CD4-positive, CD25-positive, alpha-beta regulatory T cell (primary cell): ENCODE measurements at regions not wholly inside any gene's neighbourhood (a gene's known extent, or its start where the extent isn't known, plus 50 kb on each side); places are given as distances from the start of the nearest gene placed in this dataset.

Experiments
- ATAC-seq, 2 donors: fragments of 150-1000 bp; cut with Tn5 transposase; one replicate each; pipeline ENCODE4 v1.10.0; 2021; ENCODE audit warnings: low read depth in 2 of 2, moderate number of reproducible peaks in 2 of 2, moderate library complexity in 1 of 2
- DNase-seq, 3 donors: peaks; one replicate each; pipeline versions ENCODE4 v3.0.0 to v3.0.0-alpha.2; 2012 to 2022; ENCODE audit warnings: mixed read lengths in 1 of 3
- H3K27ac ChIP-seq: one replicate; pipeline ENCODE4 v1.7.0; 2013; ENCODE audit warnings: mild to moderate bottlenecking, low read length; ENCODE audit not compliant: insufficient read depth, poor library complexity, severe bottlenecking
- H3K27me3 ChIP-seq: one replicate; pipeline ENCODE4 v1.7.0; 2013; ENCODE audit warnings: low read length; ENCODE audit not compliant: control insufficient read depth, insufficient read depth
- H3K36me3 ChIP-seq: one replicate; pipeline ENCODE4 v1.7.0; 2013; ENCODE audit warnings: mild to moderate bottlenecking, low read length, moderate library complexity; ENCODE audit not compliant: control insufficient read depth, insufficient read depth
- H3K4me1 ChIP-seq: 2 replicates; pipeline ENCODE4 v1.7.0; 2013; ENCODE audit warnings: mild to moderate bottlenecking, low read length; ENCODE audit not compliant: insufficient read depth, control insufficient read depth, poor library complexity, severe bottlenecking
- H3K4me3 ChIP-seq: one replicate; pipeline ENCODE4 v1.7.0; 2013; ENCODE audit warnings: low read depth, mild to moderate bottlenecking, low read length, moderate library complexity
- H3K9me3 ChIP-seq, 2 experiments: 1 replicate in 1 of 2; 2 replicates in 1 of 2; pipeline ENCODE4 v1.7.0; 2013; ENCODE audit warnings: low read length in 2 of 2, mild to moderate bottlenecking in 1 of 2, moderate library complexity in 1 of 2; ENCODE audit not compliant: control insufficient read depth in 2 of 2
- H3K27ac Mint-ChIP-seq, 3 donors: one replicate each; pipeline ENCODE4 v1.8.0; 2020 to 2022; ENCODE audit warnings: mild to moderate bottlenecking in 3 of 3, mixed read lengths in 3 of 3, moderate library complexity in 2 of 3
- H3K27me3 Mint-ChIP-seq: one replicate; pipeline ENCODE4 v1.8.0; 2022; ENCODE audit warnings: mild to moderate bottlenecking, mixed read lengths
- H3K36me3 Mint-ChIP-seq: one replicate; pipeline ENCODE4 v1.8.0; 2020; ENCODE audit warnings: mixed read lengths
- H3K4me1 Mint-ChIP-seq, 4 donors: one replicate each; pipeline ENCODE4 v1.8.0; 2020 to 2022; ENCODE audit warnings: mixed read lengths in 4 of 4, mild to moderate bottlenecking in 1 of 4
- H3K4me3 Mint-ChIP-seq, 4 donors: one replicate each; pipeline ENCODE4 v1.8.0; 2020 to 2022; ENCODE audit warnings: mild to moderate bottlenecking in 4 of 4, mixed read lengths in 4 of 4, moderate library complexity in 3 of 4
- H3K9me3 Mint-ChIP-seq, 7 donors: one replicate each; pipeline ENCODE4 v1.8.0; 2020 to 2022; ENCODE audit warnings: mixed read lengths in 7 of 7, mild to moderate bottlenecking in 3 of 7, moderate library complexity in 2 of 7

DNA sequence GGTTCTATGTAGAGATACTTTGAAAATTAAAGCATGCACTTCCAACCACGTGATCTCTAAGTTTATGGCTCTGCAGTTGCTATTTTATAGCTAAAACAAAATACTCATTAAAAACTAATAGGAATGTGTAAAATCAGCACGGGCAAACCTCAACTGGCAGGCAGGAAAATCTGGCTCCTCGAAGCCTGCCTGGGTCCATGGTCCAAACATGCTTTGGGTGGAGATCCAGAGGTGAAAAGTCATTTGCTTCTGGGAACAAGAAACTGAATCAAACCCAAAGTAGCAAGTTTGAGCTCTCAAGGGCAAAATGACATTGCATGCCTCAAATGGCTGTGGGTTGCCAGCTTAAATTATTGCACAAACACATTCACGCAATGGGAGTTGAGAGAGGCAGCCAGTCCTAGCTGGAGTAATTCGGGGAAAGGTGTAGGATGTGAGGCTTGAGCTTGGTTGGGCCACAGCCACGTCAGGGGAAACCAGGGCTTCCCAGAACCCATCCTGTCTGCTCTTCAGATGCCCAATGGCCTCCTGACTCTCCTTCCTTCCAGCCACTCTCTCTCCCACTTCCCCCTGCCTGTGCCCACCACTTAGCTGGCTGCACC lies 75.2 kb upstream of the LCLAT1 start:
- Mint-ChIP-seq H3K27me3 (peaks cover 4% of the 10 kb centered on the region), H3K9me3 (peaks cover 0 to 1% (median 0%) of the 10 kb centered on the region in 7 donors), H3K27ac (peak overlapping the region in 1 of 3 donors; percentile 41), H3K4me3 (no peak overlapping the region), H3K36me3 (no peaks in the 10 kb centered on the region), H3K4me1 (peaks cover 0 to 2% (median under 1%) of the 10 kb centered on the region in 4 donors)
- DNase-seq (no peak), ATAC-seq (no peak)
- no peak overlapping the region for H3K27ac ChIP-seq
- H3K4me1 ChIP-seq = no peaks in the 10 kb centered on the region
- H3K36me3 ChIP-seq = no peaks in the 10 kb centered on the region
- no peaks in the 10 kb centered on the region for H3K27me3 ChIP-seq
- H3K9me3 ChIP-seq = no peaks in the 10 kb centered on the region
- H3K4me3 ChIP-seq = no peak overlapping the region

DNA sequence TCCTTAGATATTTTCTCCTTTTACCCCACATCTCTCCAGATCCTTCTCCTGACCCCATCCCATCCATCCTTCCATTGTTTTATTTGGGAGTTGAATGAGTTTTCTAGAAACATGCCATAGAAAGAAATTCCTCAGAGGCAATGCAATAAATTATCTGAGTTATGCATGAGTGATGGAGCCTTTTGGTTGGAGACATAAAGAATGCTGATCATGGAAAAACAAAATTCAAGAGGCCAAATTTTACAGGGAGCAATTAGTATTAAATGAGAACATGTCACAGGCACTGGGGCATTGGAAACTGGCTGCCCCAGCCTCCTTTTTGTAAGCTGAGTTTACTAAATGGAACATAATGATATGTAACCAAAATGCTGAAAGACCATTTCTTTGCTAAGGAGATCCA lies 74.2 kb upstream of the LCLAT1 start:
- peaks cover 0 to 4% (median under 1%) of the 10 kb centered on the region in 4 donors for H3K4me1 Mint-ChIP-seq
- Histone ChIP-seq H3K27ac (no peak overlapping the region), H3K4me1 (no peaks in the 10 kb centered on the region), H3K4me3 (no peak overlapping the region), H3K9me3 (no peaks in the 10 kb centered on the region), H3K27me3 (no peaks in the 10 kb centered on the region), H3K36me3 (no peaks in the 10 kb centered on the region)
- H3K4me3 Mint-ChIP-seq = no peak overlapping the region
- peaks cover 0 to 1% (median 0%) of the 10 kb centered on the region in 7 donors for H3K9me3 Mint-ChIP-seq
- no peaks in the 10 kb centered on the region for H3K36me3 Mint-ChIP-seq
- peak overlapping the region in 1 of 3 donors; percentile 17 for H3K27ac Mint-ChIP-seq
- no peak for DNase-seq
- H3K27me3 Mint-ChIP-seq = peaks cover 4% of the 10 kb centered on the region
- ATAC-seq = no peak

DNA sequence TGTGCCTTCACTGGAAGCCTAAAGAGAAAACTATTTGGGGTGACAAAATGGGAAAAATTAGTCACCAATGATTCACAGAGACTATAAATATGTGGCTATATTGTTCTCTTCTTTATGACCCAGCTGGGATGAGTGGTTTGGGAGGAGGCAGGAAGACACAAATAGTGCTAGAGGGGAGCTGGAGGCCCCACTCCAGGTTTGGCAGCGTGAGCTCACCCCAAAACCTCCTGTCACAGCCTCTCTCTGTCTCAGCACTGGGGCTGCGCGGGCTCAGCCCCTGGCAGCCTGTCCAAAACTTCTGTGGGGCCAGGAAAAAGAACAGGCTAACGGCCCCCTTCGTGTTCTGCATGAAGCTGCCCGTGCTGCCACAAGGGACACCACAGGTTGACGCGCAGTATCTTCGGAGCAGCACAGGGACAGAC lies 73.2 kb upstream of the LCLAT1 start:
- DNase-seq = no peak
- Histone ChIP-seq H3K27ac (no peak overlapping the region), H3K27me3 (no peaks in the 10 kb centered on the region), H3K9me3 (no peaks in the 10 kb centered on the region), H3K4me3 (no peak overlapping the region), H3K4me1 (no peaks in the 10 kb centered on the region), H3K36me3 (no peaks in the 10 kb centered on the region)
- H3K36me3 Mint-ChIP-seq = no peaks in the 10 kb centered on the region
- H3K4me1 Mint-ChIP-seq = peaks cover 0 to 7% (median under 1%) of the 10 kb centered on the region in 4 donors
- no peak overlapping the region for H3K4me3 Mint-ChIP-seq
- H3K27ac Mint-ChIP-seq = no peak overlapping the region
- peaks cover 4% of the 10 kb centered on the region for H3K27me3 Mint-ChIP-seq
- ATAC-seq = no peak
- peaks cover 0 to 1% (median 0%) of the 10 kb centered on the region in 7 donors for H3K9me3 Mint-ChIP-seq

DNA sequence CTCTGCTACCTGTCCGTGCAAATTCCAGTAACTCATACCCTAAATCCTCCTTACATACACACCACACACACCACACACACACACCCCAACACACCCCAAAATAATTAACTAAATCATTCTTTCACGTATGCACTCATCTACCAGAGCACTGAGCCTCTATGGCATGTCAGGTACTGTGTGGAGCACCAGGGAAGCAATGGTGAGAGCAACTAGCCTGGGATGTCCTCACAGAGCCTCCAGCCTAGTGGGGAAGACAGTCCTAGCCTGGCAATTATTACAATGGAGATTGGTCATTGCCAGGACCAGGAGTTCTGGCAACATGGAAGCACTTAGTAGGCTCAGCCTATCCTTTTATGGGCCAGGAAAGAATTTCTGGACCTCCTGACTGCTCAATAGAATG lies 72.7 kb upstream of the LCLAT1 start:
- Histone ChIP-seq H3K27ac (no peak overlapping the region), H3K9me3 (no peaks in the 10 kb centered on the region), H3K27me3 (no peaks in the 10 kb centered on the region), H3K4me3 (no peak overlapping the region), H3K36me3 (no peaks in the 10 kb centered on the region), H3K4me1 (no peaks in the 10 kb centered on the region)
- ATAC-seq (no peak), DNase-seq (no peak)
- Mint-ChIP-seq H3K9me3 (peaks cover 0 to 1% (median 0%) of the 10 kb centered on the region in 7 donors), H3K4me1 (peaks cover 0 to 7% (median under 1%) of the 10 kb centered on the region in 4 donors), H3K36me3 (no peaks in the 10 kb centered on the region), H3K4me3 (no peak overlapping the region), H3K27me3 (peaks cover 4% of the 10 kb centered on the region), H3K27ac (no peak overlapping the region)

DNA sequence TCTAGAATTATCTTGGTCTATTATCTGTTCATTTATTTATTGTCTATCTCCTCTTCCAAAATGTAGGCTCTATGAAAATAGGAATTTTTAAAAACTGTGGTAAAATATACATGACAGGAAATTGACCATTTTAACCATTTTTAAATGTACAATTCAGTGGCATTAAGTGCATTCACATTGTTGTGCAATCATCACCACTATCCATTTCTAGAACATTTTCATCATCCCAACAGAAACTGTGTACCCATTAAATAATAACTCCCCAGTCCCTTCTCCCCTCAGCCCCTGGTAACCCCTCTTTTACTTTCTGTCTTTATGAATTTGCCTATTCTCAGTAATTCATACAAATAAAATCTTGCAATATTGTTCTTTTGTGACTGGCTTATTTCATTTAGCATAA lies 71.1 kb upstream of the LCLAT1 start:
- H3K36me3 ChIP-seq = no peaks in the 10 kb centered on the region
- no peak overlapping the region for H3K4me3 Mint-ChIP-seq
- H3K4me1 Mint-ChIP-seq = peaks cover 0 to 7% (median under 1%) of the 10 kb centered on the region in 4 donors
- no peaks in the 10 kb centered on the region for H3K9me3 ChIP-seq
- H3K4me1 ChIP-seq = no peaks in the 10 kb centered on the region
- no peak overlapping the region for H3K27ac Mint-ChIP-seq
- ATAC-seq (no peak), DNase-seq (no peak)
- H3K9me3 Mint-ChIP-seq = peaks cover 0 to 1% (median 0%) of the 10 kb centered on the region in 7 donors
- H3K27me3 Mint-ChIP-seq = peaks cover 4% of the 10 kb centered on the region
- no peak overlapping the region for H3K4me3 ChIP-seq
- H3K27ac ChIP-seq = no peak overlapping the region
- no peaks in the 10 kb centered on the region for H3K36me3 Mint-ChIP-seq
- no peaks in the 10 kb centered on the region for H3K27me3 ChIP-seq

DNA sequence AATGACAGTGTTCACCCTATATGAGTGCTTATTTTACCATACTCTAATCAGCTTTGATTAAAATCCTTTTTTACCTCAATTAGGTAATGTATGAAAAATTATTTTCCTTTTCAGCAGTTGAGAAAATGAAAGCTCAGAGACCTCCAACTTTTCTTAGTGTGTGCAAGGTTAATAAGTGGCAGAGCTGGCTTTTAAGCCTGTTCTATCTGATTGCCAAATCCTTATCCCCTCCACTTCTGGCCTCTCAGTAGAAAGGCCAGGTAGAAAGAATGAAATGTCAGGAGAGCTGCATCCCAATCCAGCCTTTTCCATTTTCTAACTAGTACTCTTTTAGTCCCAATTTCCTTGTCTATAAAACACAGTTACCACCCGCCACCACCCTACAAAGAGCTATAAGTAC lies 67.6 kb upstream of the LCLAT1 start:
- DNase-seq = no peak
- H3K36me3 ChIP-seq = no peaks in the 10 kb centered on the region
- no peak for ATAC-seq
- H3K4me3 ChIP-seq = no peak overlapping the region
- Mint-ChIP-seq H3K27me3 (peaks cover 19% of the 10 kb centered on the region), H3K27ac (no peak overlapping the region), H3K4me3 (no peak overlapping the region), H3K4me1 (peaks cover 0 to 7% (median under 1%) of the 10 kb centered on the region in 4 donors), H3K36me3 (no peaks in the 10 kb centered on the region), H3K9me3 (peaks cover 0 to 3% (median 0%) of the 10 kb centered on the region in 7 donors)
- no peaks in the 10 kb centered on the region for H3K9me3 ChIP-seq
- peaks cover 6% of the 10 kb centered on the region for H3K27me3 ChIP-seq
- H3K27ac ChIP-seq = no peak overlapping the region
- no peaks in the 10 kb centered on the region for H3K4me1 ChIP-seq

DNA sequence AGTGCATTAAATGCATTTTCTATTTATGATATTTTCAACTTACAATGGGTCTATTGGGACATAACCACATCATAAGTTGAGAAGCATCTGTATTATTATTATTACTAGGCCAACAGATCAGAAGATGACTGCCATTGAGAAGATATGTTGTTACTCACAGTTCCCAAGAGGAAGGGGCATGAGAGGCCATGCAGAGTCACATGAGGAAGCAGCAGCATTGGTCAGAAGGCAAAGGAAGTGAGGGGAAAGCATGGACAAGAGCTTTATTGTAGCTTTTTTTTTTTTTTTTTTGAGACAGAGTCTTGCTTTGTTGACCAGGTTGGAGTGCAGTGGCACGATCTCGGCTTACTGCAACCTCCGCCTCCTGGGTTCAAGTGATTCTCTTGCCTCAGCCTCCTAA lies 66.2 kb upstream of the LCLAT1 start:
- no peak for ATAC-seq
- Histone ChIP-seq H3K27me3 (peaks cover 6% of the 10 kb centered on the region), H3K9me3 (no peaks in the 10 kb centered on the region), H3K36me3 (no peaks in the 10 kb centered on the region), H3K27ac (no peak overlapping the region), H3K4me1 (no peaks in the 10 kb centered on the region), H3K4me3 (no peak overlapping the region)
- peaks cover 0 to 2% (median 0%) of the 10 kb centered on the region in 7 donors for H3K9me3 Mint-ChIP-seq
- H3K36me3 Mint-ChIP-seq = no peaks in the 10 kb centered on the region
- H3K27me3 Mint-ChIP-seq = peaks cover 23% of the 10 kb centered on the region
- peaks cover 0 to 7% (median 0%) of the 10 kb centered on the region in 4 donors for H3K4me1 Mint-ChIP-seq
- DNase-seq = no peak
- no peak overlapping the region for H3K27ac Mint-ChIP-seq
- no peak overlapping the region for H3K4me3 Mint-ChIP-seq

DNA sequence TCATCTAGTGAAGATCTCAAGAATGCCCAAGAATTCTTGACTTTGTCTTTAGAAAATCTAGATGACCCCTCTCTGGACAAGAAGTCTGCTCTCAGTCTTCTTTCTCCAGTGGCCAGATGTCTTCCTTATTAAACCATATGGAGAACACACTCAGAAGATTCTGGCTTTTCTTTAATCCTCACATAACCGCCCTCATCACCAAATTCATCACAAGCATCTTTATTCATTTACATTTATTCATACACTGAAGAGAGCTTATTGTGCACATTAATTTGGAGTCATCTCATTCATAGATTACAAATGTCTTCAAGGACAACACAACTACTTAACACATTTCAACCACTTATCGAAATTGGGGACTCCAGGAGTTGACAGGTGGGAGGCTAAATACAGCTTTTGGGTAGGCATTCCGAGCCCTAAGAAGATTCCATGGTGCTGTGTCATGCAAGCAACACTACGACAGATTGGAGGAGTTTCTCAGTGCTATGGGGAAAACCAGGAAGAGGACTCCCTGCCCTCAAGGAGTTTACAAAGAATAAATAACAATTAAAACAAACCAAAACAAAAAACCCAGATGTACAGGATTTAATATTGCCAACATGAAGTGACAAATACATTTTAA lies 64.8 kb upstream of the LCLAT1 start:
- ATAC-seq (no peak), DNase-seq (no peak)
- Mint-ChIP-seq H3K4me3 (no peak overlapping the region), H3K9me3 (peaks cover 0 to 2% (median 0%) of the 10 kb centered on the region in 7 donors), H3K36me3 (no peaks in the 10 kb centered on the region), H3K27me3 (peaks cover 23% of the 10 kb centered on the region), H3K27ac (peak overlapping the region in 1 of 3 donors; percentile 69), H3K4me1 (peaks cover 0 to 7% (median 0%) of the 10 kb centered on the region in 4 donors)
- H3K36me3 ChIP-seq = no peaks in the 10 kb centered on the region
- no peak overlapping the region for H3K4me3 ChIP-seq
- H3K9me3 ChIP-seq = no peaks in the 10 kb centered on the region
- H3K27ac ChIP-seq = no peak overlapping the region
- H3K4me1 ChIP-seq = no peaks in the 10 kb centered on the region
- H3K27me3 ChIP-seq = peaks cover 6% of the 10 kb centered on the region
